Activated CD4-positive, alpha-beta T cell treated with anti-CD3 and anti-CD28 coated beads for 48 hours (primary cell): ENCODE measurements at regions not wholly inside any gene's neighbourhood (a gene's known extent, or its start where the extent isn't known, plus 50 kb on each side); places are given as distances from the start of the nearest gene placed in this dataset.
"Not testable (repeated sequence)": the region's sequence is repeated elsewhere in the genome, so short reads cannot be mapped to it uniquely, and the experiment has no call there.

Experiments
- DNase-seq: peaks from one replicate; pipeline ENCODE4 v3.0.0-alpha.2; 2020

DNA sequence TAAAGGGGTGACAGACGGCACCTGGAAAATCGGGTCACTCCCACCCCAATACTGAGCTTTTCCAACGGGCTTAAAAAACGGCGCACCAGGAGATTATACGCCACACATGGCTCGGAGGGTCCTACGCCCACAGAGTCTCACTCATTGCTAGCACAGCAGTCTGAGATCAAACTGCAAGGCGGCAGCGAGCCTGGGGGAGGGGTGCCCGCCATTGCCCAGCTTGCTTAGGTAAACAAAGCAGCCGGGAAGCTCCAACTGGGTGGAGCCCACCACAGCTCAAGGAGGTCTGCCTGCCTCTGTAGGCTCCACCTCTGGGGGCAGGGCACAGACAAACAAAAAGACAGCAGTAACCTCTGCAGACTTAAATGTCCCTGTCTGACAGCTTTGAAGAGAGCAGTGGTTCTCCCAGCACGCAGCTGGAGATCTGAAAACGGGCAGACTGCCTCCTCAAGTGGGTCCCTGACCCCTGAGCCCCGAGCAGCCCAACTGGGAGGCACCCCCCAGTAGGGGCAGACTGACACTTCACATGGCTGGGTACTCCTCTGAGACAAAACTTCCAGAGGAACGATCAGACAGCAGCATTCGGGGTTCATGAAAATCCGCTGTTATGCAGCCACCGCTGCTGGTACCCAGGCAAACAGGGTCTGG lies 162.8 kb upstream of the GJE1 start:
- not testable (repeated sequence) for DNase-seq

DNA sequence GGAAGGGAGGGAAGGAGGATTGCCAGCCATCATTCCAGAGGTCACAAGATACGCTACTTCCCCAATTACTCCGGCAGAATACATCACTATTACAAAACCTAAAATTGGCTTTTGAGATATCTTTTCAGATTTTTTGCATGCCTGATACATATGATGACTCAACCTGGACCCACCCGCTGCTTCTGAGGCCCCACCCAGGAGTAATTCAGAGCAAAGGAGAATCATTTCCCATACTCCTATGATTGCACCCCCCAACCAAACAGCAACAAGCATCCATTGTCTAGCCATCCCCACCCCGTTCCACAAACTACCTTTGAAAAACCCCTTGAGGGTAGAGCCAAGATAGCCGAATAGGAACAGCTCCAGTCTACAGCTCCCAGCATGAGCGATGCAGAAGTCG lies 163.5 kb upstream of the GJE1 start:
- DNase-seq: no peak

DNA sequence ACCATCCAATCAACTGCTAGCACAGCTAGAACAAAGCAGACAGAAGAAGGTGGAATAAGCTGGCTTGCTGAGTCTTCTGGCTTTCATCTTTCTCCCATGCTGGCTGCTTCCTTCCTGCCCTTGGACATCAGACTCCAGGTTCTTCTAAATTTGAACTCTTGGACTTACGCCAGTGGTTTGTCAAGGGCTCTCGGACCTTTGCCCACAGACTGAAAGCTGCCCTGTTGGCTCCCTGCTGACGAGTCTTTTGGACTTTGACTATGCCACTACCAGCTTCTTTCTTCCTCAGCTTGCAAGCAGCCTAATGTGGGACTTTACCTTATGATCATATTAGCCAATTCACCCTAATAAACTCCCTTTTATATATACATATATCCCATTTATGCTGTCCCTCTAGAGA lies 164.1 kb upstream of the GJE1 start:
- DNase-seq: no peak

DNA sequence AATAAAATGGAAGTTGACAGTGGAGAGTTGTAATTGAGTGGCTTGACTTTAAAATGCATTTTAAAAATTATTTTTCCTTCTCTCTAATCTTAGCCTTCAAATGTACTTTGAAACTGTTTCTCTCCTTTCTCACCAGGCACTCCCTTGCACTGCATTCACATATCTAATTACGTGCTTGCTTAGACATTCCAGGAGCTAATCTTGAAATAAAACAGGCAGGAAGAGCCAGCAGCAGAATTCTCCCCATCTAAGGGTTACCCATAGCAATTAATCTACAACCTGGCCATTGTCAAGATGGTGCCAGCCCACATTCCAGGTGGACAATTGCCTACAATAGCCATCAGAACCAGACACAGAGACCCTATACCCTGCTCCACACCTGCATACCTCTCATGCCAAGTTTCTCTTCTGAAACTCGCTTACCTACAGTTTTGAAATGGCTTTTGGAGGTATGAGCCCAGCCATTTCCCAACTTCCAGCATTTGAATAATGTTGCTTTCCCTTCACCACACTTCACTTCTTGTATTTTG lies 167.6 kb upstream of the GJE1 start:
- DNase-seq: no peak

DNA sequence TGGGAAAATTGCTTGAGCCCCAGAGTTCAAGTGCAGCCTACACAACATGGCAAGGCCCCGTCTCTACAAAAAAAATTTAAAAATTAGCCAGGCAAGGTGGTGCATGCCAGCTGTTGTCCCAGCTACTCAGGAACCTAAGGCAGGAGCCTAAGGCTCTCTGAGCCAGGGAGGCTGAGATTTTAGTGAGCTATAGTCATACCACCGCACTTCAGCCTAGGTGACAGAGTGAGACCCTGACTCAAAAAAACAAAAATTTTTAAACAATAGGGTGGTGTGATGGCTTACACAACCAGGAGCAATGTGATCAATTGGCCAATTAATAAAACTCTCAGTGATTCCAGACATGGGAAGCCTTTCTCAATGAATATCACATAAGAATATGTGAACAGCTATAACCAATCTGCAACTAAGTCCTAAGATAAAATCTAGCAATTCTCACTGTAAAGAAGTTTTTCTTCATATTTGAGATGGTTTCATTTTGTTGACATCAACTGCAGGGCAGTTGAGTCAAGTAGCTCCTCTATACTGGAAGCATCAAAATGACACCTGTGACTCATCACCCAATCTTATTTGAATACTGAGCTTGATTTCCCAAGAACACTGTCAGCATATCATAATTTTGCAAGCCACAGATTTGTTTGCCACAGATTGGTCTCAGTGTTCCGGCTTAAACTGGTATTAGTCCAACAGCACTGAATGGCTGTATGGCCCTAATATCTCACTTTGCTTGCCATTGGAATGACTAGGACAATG lies 169.0 kb upstream of the GJE1 start:
- no peak for DNase-seq

DNA sequence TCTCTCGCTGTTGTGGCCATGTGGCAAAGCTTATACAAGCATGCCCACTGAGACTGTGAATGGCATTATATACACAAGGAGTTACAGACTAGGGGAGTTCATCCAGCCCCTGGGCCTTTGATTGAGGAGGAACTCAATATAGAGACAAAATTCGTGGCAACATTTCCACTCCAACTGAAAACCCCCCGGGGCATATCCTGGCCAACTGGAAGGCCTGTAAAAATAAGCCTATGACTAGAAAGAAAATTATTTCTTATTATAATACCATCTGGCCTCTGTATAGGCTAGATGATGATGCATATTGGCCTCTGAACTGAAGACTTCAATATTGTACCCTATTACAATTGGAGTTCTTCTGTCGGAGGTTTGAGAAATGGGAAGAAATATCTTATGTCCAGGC lies 175.5 kb upstream of the GJE1 start:
- DNase-seq: no peak

DNA sequence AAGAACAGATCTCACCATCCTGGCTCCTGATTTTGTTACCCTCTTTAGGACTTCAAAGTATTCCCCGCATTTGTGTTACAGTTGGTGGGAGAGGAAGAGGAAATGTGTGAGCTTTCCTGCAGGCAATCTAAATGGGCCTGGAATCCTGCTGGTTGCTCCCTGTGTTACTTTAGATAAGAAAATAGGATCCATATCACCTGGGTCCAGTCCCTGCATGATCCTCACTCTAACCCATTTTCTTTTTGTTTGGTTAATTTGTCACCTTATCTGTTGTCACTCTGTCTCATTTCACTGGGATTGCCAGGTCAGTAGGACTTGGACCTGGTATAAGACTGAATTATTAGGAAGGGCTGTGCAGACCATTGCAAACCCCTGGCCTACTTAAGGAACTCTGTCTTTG lies 175.9 kb upstream of the GJE1 start:
- no peak for DNase-seq

DNA sequence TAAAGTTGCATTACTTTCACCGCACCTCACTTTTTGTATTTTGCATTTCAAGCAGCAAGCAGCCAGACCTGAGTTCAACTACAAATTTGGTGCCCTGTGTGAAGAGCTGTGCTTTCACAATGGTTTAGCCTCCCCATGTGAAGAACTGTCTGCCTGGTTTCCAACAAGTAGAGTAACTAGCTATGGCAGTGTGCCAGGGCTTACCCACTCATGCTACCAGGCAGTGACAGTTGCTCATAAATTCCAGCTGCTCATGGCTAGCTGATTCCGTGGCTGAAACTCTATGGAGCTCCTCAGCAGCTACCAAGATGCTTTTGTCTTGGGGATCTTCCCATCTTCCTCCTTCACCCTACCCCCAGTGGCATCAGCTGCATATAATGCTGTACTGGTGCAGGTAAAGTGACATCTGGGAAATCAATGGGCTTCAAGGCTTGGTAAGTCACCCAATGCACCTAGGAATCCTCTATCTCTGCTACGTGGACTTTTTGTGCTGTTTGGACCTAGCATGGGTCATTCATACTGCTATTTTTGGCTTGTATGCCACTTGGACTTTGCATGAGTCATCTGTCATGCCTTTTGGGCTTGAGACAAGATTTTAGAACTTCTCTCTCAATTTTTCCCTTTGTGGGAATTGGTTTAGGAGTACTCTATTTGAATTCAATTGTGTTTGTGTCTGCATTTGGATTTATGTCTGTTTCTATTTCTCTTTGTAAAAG lies 176.5 kb upstream of the GJE1 start:
- DNase-seq: no peak

DNA sequence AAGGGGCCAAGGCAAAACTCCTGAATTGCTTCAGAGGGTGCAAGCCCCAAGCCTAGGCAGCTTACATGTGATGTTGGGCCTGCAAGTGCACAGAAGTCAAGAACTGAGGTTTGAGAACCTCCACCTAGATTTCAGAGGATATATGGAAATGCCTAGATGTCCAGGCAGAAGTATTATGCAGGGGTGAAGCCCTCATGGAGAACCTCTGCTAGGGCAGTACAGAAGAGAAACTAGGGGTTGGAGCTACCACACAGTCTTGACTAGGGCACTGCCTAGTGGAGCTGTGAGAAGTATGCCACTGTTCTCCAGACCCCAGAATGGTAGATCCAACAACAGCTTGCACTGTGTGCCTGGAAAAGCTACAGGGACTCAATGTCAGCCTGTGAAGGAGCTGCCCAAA lies 179.7 kb upstream of the GJE1 start:
- DNase-seq: no peak

DNA sequence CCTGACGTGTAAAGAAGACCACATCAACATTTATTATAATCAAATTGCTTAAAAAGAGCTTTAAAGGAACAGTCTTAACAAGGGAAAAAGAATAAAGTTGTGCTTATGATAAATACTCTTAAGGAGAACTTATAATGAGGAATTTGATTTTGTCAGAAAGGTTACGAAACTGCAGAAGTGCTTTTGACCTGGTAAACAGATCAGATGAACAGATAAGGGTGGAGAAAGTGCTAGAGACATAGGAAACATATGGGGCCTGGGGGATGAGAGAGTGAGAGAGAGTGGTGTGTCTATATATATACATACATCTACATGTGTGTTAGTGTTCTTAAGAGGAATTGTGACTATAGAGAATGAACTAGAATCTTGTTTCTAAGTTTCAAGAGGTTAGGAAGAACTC lies 186.2 kb upstream of the GJE1 start:
- DNase-seq: no peak

DNA sequence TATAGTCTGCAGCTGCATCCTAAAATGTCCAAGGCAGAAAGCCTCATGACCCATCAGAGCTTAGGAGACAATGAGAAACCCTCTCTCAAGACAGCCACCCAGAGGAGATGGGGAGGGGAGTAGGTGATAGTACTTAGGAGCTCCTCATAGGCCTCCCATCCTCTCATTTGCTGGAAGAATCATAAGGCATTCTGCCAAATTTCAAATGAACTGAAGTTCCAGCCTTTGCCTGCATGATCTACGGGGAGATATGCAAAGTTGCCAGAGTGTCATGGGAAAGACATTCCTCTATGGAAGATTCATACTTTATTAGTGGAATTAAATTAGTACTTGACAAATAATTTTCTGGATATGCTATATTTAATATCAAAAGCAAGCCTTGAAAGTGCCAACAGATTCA lies 194.1 kb upstream of the GJE1 start:
- no peak for DNase-seq

DNA sequence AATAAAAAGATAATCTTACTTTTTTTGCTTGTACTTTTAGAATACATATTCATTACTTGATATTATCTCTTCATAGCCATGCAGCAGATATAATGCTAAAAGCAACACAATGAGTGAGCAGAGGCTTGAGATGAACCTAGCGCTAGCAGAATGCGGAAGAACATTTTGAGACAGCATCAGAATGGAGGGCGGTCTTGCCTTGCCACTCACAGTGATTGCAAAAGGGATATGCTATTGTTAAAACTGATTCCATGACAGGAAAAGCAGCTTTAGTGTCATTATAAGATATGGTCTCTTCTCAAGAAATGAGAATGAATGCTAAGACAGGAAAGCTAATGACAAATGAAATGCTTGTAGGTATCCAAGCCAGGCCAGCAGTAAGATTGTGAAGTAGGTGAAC lies 200.0 kb upstream of the GJE1 start:
- no peak for DNase-seq

DNA sequence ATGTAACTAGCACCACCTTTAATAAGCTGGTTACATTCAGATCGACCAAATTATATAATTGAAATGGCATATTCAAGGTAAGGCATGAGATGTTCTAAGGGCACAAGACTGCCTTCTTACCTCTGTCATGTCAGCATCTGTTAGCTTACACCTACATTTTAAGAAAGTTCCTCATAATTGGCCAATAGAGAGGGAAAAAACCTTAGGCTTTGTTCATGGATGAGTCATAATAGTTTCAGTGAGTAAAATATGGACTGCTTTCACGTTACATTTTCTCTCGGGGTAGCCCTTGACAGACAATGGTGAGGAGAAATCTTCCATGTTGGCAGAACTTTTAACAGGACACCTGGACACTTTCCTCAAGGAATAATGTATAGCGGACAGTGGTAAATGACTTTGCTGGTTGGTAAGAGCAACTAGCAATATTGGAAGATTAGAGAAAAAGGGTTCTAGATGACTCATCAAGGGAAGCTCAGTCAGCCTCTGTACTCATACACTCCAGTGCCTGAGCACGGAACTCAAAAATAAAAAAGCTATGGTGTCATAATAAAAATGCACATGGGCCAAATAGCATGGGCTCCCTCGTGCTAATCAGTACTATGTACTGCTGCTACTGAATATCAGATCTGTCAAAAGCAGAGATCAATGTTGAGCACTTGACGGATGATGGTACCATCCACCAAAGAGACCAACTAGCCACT lies 206.4 kb upstream of the GJE1 start:
- not testable (repeated sequence) for DNase-seq

DNA sequence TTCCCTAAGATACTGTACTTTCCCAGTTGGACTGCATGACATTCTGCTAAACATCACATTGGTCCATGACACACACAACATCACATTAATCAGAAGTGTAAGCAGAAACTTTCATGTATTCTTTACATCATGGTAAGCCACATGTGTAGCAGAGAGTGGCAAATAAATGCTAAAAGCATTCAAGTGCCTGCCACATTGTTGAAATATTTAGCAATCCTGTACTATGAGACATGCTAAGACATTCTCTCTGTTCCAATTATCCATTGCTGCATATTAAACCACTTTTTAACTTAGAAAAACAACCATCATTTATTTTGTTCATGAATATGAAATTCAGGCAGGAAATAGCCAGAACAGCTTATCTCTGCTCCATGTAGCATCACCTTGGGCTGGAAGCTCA lies 207.7 kb upstream of the GJE1 start:
- no peak for DNase-seq

DNA sequence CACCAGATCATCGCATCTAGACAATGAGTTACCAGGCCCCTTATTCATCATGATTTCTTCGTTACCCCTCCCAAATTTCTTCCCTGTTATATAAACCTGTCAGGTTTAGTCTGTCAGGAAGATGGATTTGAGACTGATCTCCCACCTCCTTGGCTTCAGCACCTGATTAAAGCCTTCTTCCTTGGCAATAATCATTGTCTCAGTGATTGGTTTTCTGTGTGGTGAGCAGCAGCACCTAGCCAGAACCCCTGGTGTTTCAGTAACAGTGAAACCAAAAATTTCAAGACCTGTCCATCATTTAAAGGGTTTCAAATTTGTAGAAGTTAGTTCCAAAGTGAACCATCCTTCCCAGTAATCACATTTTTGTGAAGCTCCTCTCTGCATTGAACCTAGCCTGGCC lies 209.8 kb upstream of the GJE1 start:
- no peak for DNase-seq

DNA sequence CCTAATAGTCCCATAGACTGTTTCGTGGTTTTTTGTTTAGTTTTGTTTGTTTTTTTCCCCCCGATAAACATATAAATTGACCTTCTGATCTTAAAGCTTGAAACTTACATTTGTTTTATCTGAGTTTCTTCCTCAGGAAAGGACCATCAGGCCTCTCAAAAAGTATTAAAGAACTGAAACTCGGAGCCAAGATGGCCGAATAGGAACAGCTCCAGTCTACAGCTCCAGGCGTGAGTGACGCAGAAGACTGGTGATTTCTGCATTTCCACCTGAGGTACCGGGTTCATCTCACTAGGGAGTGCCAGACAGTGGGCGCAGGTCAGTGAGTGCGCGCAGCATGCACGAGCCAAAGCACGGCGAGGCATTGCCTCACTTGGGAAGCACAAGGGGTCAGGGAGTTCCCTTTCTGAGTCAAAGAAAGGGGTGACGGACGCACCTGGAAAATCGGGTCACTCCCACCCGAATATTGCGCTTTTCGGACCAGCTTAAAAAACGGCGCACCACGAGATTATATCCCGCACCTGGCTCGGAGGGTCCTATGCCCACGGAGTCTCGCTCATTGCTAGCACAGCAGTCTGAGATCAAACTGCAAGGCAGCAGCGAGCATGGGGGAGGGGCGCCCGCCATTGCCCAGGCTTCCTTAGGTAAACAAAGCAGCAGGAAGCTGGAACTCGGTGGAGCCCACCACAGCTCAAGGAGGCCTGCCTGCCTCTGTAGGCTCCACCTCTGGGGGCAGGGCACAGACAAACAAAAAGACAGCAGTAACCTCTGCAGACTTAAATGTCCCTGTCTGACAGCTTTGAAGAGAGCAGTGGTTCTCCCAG lies 215.8 kb upstream of the GJE1 start:
- DNase-seq: not testable (repeated sequence)

DNA sequence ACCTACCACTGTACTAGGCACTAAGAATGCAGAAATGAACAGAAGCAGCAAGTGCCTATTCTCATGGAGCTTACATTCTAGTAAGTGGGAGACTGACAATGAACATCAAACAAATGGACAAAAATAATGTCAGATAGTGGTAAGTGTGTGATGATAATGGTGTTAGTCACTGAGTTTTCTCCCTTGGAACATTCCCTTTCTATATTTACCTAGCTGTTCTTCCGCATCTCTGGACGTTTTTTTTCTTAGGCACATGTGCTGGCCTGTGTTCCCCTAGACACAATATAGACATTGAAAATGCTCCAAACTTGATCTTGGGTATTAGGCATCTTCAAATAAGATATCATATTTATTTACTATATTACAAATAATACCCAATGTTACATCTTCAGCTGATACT lies 218.1 kb upstream of the GJE1 start:
- DNase-seq: no peak

DNA sequence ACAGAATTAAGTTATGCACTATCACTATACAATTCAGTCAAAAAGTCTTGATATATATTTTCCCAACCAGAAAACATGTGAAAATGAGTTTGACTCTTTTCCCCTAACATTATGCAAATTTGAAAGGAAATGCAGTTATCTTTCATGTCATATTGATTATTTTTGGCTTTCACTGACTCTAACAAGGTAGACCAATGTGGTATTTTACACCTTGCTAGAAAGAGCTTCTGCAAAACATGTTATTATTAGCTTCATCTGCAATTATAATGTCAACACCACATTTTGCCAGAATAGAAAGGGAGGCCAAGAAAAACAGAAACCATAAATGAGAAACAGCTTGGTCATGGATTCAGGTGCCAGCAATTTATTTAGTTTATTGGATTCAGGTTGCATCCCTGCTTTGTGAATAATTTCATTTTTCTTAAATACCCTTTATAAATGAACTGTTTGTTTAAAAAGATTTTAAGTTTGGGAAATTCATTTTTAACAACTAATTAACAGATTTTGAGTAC lies 226.1 kb upstream of the GJE1 start:
- no peak for DNase-seq

DNA sequence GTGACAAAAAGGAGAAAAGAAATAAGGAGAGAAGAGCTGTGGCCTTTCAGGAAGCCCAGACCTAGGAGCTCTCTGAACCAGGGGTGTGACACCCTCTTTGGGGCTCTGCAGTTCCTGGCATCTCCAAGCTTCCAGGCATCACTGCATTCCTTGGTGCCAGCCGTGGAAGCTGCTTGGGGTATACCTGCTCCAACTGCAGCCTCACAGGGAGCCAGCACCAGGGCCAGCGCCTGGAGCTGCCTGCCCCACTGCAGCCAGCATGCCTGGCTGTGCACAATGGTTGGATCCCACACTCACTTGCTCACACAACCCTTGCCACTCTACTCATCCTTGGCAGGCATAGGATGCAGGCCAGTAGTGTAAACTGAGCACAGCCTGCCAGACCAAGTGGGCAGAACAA lies 242.1 kb upstream of the GJE1 start:
- DNase-seq: no peak

DNA sequence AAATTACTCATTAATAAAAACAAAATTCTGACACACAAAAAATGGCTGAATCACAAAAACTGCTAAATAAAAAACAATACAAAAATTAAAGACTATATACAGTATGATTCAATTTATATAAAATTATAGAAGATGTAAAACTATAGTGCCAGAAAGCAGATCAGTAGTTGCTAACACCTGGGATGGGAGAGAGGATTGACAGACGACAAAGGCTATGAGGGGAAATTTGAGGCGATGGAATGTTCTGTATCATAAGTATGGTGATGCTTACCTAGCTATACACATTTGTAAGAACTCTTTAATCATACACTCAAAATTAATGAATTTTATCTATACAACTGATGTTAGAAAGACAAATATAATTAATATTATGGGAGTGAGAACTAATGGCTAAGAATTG lies 247.9 kb upstream of the GJE1 start:
- no peak for DNase-seq

DNA sequence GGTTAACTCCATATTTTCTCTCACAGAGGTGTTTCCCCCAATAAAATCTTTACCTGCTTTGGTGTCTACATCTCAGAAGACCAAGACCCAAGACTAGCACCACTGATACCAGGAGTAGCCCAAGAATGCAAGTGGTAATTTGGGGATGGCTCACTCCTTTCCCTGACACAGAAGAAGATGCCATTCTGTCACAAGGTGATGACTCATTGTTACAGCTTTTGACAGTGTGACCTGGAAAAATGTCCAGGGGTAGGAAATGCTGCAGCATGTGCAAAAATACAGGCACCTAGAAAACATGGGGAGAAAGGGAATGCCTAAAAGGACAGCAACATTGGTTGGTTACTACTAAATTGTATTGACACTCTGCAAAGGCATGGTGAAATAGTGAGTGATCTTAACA lies 254.0 kb upstream of the GJE1 start:
- no peak for DNase-seq

DNA sequence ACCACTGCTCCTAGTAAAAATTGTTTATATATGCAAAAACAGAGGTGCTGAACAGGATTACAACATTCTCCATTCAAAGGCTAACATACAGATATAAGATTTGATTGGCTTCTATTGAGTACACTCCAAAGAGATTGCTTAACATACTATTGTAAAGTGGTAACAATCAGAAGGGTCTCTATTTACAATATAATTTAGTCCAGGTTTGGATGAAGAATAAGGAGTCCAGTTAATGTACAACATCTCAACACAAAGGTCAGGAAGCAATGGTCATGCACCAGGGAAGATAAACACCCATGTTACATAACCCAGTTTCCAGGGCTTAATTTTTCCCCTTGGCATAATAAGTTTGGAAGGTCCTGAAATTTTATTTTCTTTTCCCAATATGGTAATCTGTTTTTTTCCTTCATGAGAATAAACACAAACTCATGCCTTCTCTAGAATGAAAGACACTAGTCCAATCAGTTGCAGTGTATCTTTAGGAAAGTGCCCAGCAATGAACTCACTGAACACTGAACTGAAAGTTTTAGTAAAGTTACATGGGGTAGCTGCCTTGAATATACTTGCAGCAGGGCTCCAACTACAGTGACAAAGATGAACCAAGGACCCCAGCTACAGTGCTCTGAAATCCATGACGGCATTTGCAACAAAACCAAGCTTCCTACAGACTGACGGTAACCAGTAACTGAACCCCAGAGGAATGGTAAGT lies 255.3 kb upstream of the GJE1 start:
- DNase-seq: no peak
